HG03139 (cell line): ENCODE measurements at regions not wholly inside any gene's neighbourhood (a gene's known extent, or its start where the extent isn't known, plus 50 kb on each side); places are given as distances from the start of the nearest gene placed in this dataset.
"Not testable (repeated sequence)": the region's sequence is repeated elsewhere in the genome, so short reads cannot be mapped to it uniquely, and the experiment has no call there.

ENCODE experiments used
- ATAC-seq: cut with Tn5 transposase; IDR thresholded peaks from one replicate; pipeline ENCODE4 v1.9.1; 2021; ENCODE audit not compliant: unreplicated experiment

DNA sequence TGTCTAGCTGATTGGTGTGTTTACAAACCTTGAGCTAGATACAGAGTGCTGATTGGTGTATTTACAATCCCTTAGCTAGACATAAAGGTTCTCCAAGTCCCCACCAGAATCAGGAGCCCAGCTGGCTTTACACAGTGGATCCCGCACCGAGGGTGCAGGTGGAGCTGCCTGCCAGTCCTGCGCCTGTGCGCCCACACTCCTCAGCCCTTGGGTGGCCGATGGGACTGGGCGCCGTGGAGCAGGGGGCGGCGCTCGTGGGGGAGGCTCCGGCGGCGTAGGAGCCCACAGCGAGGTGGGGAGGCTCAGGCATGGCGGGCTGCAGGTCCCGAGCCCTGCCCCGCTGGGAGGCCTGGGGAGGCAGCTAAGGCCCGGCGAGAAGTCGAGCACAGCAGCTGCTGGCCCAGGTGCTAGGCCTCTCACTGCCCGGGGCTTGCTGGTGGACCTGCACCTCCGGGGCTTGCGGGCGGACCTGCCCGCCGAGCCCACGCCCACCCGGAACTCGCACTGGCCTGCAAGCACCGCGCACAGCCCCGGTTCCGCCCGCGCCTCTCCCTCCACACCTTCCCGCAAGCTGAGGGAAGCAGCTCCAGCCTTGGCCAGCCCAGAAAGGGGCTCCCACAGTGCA lies 51.0 kb upstream of the CDYL start:
- ATAC-seq: not testable (repeated sequence)

DNA sequence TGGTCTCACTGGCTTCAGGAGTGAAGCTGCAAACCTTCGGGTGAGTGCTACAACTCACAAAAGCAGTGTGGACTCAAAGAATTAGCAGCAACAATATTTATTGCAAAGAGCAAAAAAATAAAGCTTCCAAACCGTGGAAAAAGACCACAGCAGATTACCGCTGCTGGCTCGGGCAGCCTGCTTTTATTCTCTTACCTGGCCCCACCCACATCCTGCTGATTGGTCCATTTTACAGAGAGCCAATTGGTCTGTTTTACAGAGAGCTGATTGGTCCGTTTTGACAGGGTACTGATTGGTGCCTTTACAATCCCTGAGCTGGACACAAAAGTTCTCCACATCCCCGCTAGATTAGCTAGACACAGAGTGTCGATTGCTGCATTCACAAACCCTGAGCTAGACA lies 51.5 kb upstream of the CDYL start:
- not testable (repeated sequence) for ATAC-seq

DNA sequence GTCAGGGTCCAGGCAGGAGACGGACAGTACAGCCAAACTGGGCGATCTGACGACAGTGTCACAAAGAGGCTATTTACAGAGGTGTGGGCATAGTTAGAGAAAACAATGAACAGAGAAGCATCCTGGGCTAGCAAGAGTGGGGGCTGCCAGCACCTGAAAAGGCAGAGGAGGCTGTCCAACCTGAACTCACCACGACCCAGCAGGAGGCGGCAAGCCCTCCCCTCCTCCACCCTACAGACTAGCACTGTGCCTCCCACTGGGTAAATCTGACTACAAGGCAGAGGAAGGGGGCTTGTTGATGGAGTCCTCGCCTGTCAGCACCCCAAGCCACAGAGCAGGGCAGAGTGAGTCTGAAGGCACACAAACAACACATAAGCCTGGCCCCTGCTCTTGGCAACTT lies 52.8 kb upstream of the CDYL start:
- no peak for ATAC-seq

DNA sequence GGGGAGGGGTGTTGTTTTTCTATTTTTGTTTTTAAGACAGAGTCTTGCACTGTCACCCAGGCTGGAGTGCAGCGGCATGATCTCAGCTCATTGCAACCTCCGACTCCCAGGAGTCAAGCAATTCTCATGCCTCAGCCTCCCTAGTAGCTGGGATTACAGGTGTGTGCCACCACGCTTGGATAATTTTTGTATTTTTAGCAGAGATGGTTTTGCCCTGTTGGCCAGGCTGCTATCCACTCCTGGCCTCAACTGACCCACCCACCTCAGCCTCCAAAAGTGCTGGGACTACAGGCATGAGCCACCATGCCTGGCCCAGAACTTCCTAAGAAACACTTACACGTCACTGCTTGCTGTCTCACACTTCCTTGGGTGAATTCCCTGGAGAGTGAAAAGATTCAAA lies 54.8 kb upstream of the CDYL start:
- ATAC-seq: not testable (repeated sequence)

DNA sequence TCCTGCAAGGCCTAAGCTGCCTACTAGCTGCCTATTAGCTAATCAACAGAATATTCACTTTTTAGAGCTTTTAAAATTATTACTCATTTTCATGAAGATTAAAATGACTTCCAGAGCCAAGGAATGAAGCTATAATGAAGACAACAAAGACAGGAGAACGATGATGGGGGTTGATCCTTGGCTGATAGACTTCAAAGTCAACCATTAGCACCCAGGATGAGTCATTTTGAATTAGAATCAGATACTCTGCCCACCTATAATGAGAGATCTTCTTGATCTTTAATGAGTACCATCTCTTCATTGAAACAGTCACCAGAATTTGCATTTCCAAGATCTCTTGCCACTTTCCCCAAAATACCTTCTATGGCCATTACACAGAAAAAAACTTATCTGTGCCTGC lies 56.7 kb upstream of the CDYL start:
- no peak for ATAC-seq

DNA sequence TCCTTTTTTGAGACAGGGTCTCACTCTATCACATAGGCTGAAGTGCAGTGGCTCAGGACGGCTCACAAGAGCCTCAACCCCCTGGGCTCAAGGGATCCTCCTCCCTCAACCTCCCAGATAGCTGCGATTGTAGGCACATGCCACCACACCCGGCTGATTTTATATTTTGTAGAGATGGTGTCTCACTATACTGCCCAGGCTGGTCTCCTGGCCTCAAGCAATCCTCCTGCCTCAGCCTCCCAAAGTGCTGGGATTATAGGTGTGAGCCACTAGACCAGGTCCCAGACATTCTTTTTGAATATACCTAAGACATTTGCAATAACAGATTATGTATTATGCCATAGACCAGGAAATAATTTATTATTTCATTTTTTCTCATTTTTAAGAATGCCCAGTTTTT lies 58.3 kb upstream of the CDYL start:
- ATAC-seq: no peak

DNA sequence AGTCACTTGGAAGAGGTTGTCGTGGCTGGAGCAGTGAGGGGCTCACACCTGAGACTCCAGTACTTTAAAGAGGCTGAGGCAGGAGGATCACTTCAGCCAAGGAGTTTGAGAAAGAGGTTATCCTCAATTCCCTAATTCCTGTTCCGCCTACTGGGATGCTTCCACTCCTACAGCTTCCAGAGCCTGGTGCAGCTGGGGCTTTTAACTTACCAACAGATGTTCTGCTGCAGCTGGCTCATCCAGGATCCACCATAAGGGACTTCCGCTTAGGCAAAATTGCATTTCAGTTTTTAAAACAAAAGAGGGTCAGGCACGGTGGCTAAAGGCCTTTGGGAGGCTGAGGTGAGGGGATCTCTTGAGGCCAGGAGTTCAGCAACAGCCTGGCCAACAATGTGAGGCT lies 59.1 kb upstream of the CDYL start:
- no peak for ATAC-seq

DNA sequence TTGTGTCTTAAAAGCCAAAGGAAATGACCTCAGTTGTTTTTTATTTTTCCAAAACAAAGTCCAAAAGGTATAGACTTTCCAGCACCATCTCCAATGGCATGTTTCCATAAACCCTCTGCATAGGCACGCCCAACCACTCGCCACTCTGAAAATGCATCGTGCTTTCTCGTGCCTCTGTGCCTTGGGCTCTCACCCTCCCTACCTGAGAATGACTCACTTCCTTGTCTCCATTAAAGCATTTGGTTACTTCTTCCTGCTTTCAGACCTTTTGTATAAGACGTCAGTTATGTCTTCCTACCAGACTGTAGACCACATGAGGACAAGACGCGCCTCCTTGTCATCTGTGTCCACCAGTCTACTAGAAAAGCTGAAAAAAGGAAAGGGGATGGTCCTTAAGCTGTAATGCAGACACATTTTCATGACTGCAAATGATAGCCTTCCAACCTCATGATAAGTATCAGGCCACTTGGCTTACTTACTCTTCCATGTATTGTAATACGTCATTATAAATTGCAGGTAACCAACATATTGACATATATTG lies 61.2 kb upstream of the CDYL start:
- no peak for ATAC-seq

DNA sequence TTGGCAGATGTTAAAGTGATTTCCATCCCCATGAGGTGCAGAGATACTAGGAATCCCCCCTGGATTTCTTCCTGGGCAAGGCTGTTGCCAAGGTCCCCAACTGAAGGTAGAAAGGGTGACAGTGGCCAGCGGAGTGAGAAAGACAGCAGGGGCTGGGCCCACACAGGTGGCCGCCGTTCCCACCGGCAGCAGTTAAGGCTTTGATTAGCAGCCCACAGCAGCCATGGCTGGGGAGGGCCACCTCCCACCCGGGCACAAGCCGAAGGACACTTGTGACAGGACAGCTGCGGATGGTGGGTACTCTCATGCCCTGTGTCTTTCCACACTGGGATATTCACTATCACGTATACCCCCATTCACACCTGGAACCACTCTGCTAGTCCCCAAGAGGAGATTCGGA lies 63.9 kb upstream of the CDYL start:
- no peak for ATAC-seq

DNA sequence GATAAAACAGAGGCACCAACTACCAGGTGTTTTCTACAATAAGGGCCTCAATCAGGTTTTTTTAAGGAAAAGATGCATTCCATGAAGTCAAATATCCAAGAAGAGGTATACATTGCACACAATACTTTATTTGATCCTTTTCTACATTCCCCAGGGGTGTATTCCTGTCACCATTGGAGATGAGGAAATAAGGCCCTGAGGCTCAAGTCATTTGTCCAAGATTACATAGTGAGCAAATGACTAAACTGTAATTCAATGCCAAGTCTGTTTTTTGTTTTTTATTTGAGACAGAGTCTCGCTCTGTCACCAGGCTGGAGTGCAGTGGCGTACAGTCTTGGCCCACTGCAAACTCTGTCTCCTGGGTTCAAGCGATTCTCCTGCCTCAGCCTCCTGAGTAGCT lies 69.2 kb upstream of the CDYL start:
- no peak for ATAC-seq

DNA sequence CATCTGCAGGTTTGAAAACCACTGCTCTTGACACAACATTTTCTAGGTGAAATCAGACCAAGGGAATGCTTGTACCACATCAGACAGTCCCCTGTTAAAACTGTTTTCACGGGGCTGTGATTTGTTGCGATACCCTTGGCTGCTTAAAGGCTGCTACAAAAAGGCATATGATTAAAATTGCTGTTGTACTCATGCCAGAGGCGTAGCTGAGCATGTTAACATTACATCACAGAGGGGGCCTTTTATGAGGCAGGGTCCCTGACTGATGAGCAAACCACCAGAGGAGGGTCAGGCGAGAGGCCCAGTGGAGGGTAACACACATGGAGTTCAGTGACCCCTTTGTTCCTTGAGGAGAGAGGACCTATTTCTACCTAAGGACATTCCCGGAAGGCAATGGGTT lies 70.4 kb upstream of the CDYL start:
- no peak for ATAC-seq

DNA sequence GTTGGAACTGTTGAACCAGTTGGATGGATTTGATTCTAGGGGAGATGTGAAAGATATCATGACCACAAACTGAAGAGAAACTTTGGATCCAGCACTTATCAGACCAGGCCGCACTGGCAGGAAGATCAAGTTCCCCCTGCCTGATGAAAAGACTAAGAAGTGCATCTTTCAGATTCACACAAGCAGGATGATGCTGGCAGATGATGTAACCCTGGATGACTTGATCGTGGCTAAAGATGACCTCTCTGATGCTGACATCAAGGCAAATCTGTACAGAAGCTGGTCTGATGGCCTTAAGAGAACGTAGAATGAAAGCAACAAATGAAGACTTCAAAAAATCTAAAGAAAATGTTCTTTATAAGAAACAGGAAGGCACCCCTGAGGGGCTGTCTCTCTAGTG lies 72.8 kb upstream of the CDYL start:
- no peak for ATAC-seq

DNA sequence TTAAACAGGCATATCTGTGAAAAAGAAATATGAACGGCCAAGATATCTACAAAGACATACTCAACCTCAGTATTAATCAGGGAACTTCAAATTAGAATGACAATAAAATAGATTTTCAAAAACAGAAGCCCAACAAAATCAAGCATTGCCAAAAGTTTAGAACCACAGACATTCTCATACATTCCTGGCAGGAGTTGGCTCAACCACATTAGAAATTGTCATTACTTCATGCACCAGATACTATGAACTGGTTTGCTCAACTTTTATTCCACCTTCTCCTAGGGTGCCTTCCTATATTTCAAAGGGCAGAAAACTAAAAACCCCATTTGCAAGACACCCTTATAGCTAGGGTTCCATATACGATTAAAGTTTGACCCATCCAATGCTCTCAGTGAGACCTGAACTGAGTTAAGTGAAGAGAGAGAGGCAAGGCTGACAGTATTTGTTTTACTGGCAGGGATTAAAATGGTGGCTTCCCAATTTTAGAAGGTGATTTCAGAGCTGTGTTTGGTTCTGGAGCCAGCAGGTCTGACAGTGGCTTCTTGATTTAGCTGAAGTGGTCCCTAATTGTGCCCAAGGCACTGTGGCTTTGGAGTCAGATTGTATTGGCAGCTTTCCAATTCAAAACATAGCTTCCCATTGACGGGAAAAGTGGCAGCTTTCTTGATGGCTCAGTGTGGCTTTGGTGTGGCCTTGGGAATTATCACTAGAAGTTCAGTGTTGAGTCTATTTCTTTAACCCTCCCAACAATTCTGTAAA lies 77.1 kb upstream of the CDYL start:
- no peak for ATAC-seq

DNA sequence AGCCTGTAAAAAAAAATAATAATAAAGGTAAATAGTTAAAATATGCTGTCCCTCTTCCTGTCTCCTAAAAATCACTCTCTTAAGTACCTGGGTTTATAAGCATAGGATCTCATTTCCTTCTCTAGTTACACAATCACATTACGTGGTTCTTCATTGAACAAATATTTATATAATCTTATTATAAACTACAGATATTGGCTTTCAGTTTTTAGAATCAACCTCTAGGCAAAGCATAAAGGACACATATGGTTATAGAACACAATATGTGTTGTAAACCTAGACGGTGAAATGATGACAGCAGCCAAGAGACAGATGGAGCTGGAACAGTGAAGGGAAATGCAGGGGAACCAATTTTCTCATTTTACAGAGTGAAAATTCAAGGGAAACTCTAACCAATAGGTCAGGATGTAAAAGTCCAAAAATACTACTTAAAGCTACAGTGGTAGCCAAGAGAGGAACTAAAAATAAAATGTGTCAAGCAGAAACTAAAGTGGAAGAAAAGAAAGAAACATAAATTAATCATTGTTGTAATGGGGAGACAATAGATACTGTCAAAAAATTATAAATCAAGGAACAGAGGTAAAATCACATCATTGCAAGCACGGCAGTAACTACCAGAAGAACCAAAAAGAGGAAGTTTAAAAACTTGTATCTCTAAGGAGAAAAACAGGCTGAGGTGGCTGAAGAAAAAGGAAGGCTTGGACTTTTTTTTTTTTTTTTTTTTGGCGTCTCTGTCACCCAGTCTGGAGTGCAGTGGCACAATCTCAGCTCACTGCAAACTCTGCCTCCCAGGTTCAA lies 82.8 kb upstream of the CDYL start:
- ATAC-seq: no peak

DNA sequence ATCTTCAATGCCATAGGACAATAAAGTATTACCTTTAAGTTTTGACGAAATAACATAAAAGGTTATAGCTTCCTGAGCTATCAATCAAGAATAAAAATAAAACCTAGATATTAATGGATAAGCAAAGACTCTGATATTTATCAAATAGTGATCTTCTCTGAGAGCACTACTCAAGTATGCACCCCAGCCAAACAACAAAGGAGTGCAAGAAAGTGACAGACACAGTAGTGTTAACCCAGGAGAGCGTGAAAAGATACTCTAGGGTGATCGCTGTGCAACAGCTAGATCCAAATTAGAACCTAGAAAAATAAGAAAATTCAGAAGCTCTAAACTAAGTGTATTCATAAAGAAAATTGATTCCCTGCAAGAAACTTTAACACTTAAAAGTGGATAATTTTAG lies 83.5 kb upstream of the CDYL start:
- ATAC-seq: no peak

DNA sequence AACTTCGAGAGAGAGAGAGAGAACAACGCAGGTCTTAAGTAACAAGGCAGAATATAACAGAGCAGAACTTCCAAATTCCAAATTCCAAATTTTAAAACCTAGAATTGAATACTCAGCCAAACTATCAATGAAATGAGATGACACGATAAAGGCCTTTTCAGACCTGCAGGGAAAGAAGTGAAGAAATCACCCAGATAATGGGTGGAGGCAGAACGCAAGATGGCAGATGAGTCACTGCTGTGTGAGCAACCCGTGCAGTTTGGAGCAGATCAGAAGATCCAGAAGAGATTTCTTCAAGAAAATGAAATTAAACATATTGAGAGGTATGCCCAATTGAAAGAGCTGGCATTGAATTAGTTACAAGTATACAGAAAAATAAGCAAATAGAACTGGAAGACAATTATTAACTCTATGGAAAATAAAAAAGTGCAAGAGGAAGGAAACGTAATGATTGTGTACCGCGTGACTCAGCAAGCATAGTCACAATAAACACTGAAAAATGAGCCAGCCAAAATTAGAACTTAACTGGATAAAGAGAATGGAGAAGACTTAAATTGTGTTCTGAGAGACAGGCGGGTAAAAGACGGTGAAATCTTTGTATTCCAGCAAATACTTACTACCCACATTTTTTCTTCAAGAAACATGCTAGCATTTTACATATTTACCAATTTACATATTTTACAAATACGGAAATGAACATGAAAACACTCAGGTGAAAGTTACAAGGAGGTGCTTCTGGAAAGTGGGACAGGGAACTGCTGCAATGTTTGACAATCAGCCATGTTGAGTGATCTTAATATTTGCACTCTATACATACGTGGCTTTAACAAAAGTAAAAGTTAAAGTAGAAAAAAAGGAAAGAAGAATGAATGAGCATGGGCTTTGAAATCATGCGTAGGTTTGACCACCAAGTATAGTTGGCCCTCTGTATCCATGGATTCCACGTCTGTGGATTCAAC lies 87.9 kb upstream of the CDYL start:
- no peak for ATAC-seq

DNA sequence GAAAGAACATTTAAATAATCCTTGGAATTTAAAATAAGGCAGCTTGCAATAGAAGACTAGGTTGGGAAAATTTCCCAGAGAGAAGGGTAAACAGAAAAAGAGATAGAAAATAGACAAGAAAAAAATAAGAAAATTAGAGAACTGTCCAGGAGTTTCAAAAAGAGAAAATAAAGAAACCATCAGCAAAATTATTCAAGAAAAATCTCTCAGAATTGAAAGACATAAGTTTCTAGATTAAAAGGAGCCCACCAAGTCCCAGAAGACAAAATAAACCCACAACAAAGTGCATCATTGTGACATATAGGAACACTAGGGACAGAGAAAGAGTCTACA lies 88.6 kb upstream of the CDYL start:
- no peak for ATAC-seq

DNA sequence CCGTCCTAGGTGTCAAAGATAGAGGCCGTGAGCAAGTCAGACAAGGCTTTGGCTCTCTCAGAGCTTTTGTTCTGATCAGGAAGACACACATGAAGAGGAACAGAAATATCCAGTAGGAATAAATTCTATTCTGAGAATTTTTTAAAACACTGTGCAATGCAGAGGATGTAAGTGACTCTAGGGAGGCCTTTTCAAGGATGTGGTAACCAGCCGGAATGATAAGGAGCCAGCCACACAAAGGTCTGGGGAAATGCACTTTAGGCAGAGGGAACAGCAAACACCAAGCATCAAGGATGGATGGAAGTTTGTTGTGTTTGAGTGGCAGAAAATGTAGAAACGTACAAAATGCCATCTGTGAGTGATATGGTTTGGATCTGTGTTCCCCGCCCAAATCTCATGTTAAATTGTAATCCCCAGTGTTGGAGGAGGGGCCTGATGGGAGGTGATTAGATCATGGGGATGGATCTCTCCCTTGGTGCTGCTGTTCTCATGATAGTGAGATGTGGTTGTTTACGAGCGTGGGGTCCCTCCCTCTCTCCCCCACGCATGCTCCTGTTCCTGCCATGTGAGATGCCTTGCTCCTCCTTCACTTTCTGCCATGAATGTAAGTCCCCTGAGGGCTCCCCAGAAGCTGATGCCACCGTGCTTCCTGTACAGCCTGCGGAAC lies 93.6 kb upstream of the CDYL start:
- no peak for ATAC-seq

DNA sequence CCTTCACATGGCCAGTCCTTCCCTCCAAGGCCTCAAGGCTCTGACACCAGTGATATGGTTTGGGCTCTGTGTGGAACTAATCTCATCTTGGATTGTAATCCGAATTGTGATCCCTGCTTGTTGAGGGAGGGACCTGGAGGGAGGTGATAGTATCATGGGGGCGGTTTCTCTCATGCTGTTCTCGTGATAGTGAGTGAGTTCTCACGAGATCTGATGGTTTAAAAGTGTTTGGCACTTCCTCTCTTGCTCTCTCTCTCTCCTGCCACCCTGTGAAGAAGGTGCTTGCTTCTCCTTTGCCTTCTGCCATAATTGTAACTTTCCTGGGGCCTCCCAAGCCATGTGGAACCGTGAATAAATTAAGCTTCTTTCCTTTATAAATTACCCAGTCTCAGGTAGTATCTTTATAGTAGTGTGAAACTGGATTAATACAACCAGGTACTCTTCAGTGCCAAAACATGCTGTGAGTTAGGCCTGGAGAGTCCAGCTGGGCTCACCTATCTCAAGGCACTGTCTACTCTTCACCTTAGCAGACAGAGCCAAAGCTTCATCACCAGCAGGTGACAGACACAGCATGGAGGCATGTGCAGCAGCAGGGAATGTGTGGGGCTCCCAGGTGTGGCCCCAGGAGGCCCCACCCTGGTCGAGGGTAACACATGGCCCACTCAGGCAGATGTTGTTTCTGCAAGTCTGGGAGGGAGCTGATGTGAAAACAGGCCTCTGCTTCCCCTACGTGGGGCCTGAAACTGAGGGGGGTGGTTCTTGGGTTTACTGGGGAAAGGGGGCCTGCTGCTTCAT lies 97.5 kb upstream of the CDYL start:
- ATAC-seq: no peak

DNA sequence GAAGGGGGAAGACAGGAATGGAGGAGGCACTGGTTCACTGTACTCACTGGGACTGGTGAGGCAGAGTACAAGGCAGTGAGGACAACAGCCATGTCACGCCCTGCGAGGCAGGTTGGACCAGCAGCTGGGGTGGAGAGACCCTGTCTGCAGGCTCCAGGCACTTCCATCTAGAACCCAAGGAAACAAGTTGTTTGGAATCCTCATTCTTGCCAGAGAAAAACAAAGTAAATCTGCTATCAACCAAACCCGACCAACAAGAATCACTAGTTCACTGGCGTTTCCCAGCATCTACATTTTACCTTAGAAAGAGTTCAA lies 98.5 kb upstream of the CDYL start:
- ATAC-seq: no peak
